Mesothelial cell of epicardium (in vitro differentiated cells): ENCODE measurements at regions not wholly inside any gene's neighbourhood (a gene's known extent, or its start where the extent isn't known, plus 50 kb on each side); places are given as distances from the start of the nearest gene placed in this dataset.
A peak's percentile ranks its signal among the peaks of the same experiment; 100 is the strongest.
"Not testable (repeated sequence)": the region's sequence is repeated elsewhere in the genome, so short reads cannot be mapped to it uniquely, and the experiment has no call there.

ENCODE experiments used
- DNase-seq, 2 experiments: peaks; one replicate each; pipeline ENCODE4 v3.0.0; 2021; ENCODE audit warnings: low spot score in 2 of 2; ENCODE audit not compliant: unreplicated experiment in 2 of 2
- H3K27ac Mint-ChIP-seq: 2 replicates; pipeline ENCODE4 v1.8.0; 2021; ENCODE audit warnings: mixed read lengths
- H3K27me3 Mint-ChIP-seq: 2 replicates; pipeline ENCODE4 v1.8.0; 2021; ENCODE audit warnings: low read depth, mixed read lengths
- H3K36me3 Mint-ChIP-seq: 2 replicates; pipeline ENCODE4 v1.8.0; 2021; ENCODE audit warnings: mixed read lengths
- H3K4me1 Mint-ChIP-seq: 2 replicates; pipeline ENCODE4 v1.8.0; 2021; ENCODE audit warnings: mixed read lengths
- H3K4me3 Mint-ChIP-seq: 2 replicates; pipeline ENCODE4 v1.8.0; 2021; ENCODE audit warnings: mild to moderate bottlenecking, moderate library complexity, mixed read lengths
- H3K9me3 Mint-ChIP-seq: 2 replicates; pipeline ENCODE4 v1.8.0; 2021; ENCODE audit warnings: mixed read lengths
- CTCF ChIP-seq: fragments of 200-600 bp; sonication (generic); IDR thresholded peaks from one replicate; pipeline ENCODE4 v1.5.0; 2021; ENCODE audit warnings: antibody characterized with exemption; ENCODE audit not compliant: unreplicated experiment

- no peak overlapping the region for H3K4me3 Mint-ChIP-seq
- no peak for TF ChIP-seq CTCF
- peaks cover 5% of the 10 kb centered on the region for H3K4me1 Mint-ChIP-seq
- H3K9me3 Mint-ChIP-seq, result no peaks in the 10 kb centered on the region
- H3K27me3 Mint-ChIP-seq, result peaks cover 58% of the 10 kb centered on the region
- no peaks in the 10 kb centered on the region for H3K36me3 Mint-ChIP-seq
- no peak for DNase-seq
- H3K27ac Mint-ChIP-seq, result no peak overlapping the region
These were observed 63.5 kb upstream of the CCL21 start for GRCh38 chr9:34773306-34773910.

- Mint-ChIP-seq H3K9me3 (peaks cover 4% of the 10 kb centered on the region), H3K36me3 (no peaks in the 10 kb centered on the region)
These were observed 61.1 kb upstream of the CCL21 start for GRCh38 chr9:34771007-34771406.

GRCh38 chr9:34767087-34767486 is 57.2 kb upstream of the CCL21 start:
- not testable (repeated sequence) for H3K4me1 Mint-ChIP-seq, H3K4me3 Mint-ChIP-seq, H3K9me3 Mint-ChIP-seq, H3K27ac Mint-ChIP-seq, H3K36me3 Mint-ChIP-seq, DNase-seq
- peaks cover 24% of the 10 kb centered on the region for H3K27me3 Mint-ChIP-seq

More at GRCh38 chr9:34771007-34771406, 61.1 kb upstream of the CCL21 start:
- H3K4me1 Mint-ChIP-seq, result peaks cover 5% of the 10 kb centered on the region
- H3K27me3 Mint-ChIP-seq, result peaks cover 46% of the 10 kb centered on the region
- no peak overlapping the region for H3K27ac Mint-ChIP-seq
- DNase-seq, result no peak
- H3K4me3 Mint-ChIP-seq, result no peak overlapping the region
- no peak for TF ChIP-seq CTCF

- H3K4me3 Mint-ChIP-seq, H3K36me3 Mint-ChIP-seq, H3K4me1 Mint-ChIP-seq, H3K27ac Mint-ChIP-seq, H3K9me3 Mint-ChIP-seq: not testable (repeated sequence)
- peaks cover 54% of the 10 kb centered on the region for H3K27me3 Mint-ChIP-seq
- TF ChIP-seq CTCF, result peak; percentile 41
- peak; percentile 24 to 67 for DNase-seq
These were observed 50.5 kb upstream of the CCL21 start for GRCh38 chr9:34760196-34761040.
